Lung microvascular endothelial cell (primary cell): ENCODE measurements at regions not wholly inside any gene's neighbourhood (a gene's known extent, or its start where the extent isn't known, plus 50 kb on each side); places are given as distances from the start of the nearest gene placed in this dataset.

Experiments
- DNase-seq, 2 donors: peaks; one replicate each; pipeline versions ENCODE4 v3.0.0 to v3.0.0-alpha.2; 2010; ENCODE audit warnings: low read depth in 2 of 2

GRCh38 chr1:5660141-5660935 lies 331.9 kb downstream of the NPHP4 start:
- no peak for DNase-seq

- DNase-seq = no peak
Observed at GRCh38 chr1:5659606-5660005, 332.6 kb downstream of the NPHP4 start.

GRCh38 chr1:5658340-5659316 lies 333.6 kb downstream of the NPHP4 start:
- no peak for DNase-seq

GRCh38 chr1:5651964-5652821 lies 340.0 kb downstream of the NPHP4 start:
- DNase-seq = no peak

GRCh38 chr1:5651473-5651872 lies 340.8 kb downstream of the NPHP4 start:
- no peak for DNase-seq

GRCh38 chr1:5651027-5651410 lies 341.2 kb downstream of the NPHP4 start:
- no peak for DNase-seq

GRCh38 chr1:5650283-5651026 lies 341.8 kb downstream of the NPHP4 start:
- DNase-seq = no peak

- DNase-seq = no peak
Observed at GRCh38 chr1:5649795-5650194, 342.4 kb downstream of the NPHP4 start.

- no peak for DNase-seq
Observed at GRCh38 chr1:5649166-5649551, 343.1 kb downstream of the NPHP4 start.

GRCh38 chr1:5648410-5649165 lies 343.6 kb downstream of the NPHP4 start:
- no peak for DNase-seq

GRCh38 chr1:5647234-5647633 lies 345.0 kb downstream of the NPHP4 start:
- DNase-seq = no peak

- DNase-seq = no peak
Observed at GRCh38 chr1:5646486-5647149, 345.6 kb downstream of the NPHP4 start.

GRCh38 chr1:5645929-5646328 lies 346.3 kb downstream of the NPHP4 start:
- DNase-seq = no peak

- DNase-seq = no peak
Observed at GRCh38 chr1:5645135-5645399, 347.2 kb downstream of the NPHP4 start.

GRCh38 chr1:5644281-5645134 lies 347.7 kb downstream of the NPHP4 start:
- no peak for DNase-seq

GRCh38 chr1:5643360-5644107 lies 348.7 kb downstream of the NPHP4 start:
- DNase-seq = no peak

- DNase-seq = no peak
Observed at GRCh38 chr1:5640845-5641244, 351.4 kb downstream of the NPHP4 start.

- DNase-seq = no peak
Observed at GRCh38 chr1:5639106-5639722, 353.0 kb downstream of the NPHP4 start.
